HL-60 (cell line): ENCODE measurements at regions not wholly inside any gene's neighbourhood (a gene's known extent, or its start where the extent isn't known, plus 50 kb on each side); places are given as distances from the start of the nearest gene placed in this dataset.

Experiments used
- DNase-seq, 2 experiments: peaks; one replicate each; pipeline ENCODE4 v3.0.0-alpha.2; 2010 to 2020; ENCODE audit warnings: low read depth in 1 of 2, low spot score in 1 of 2
- H3K27ac ChIP-seq: fragments of 250-450 bp; sonication (Bioruptor Pico); replicated peaks from 2 replicates; pipeline ENCODE4 v1.5.1; 2020; ENCODE audit warnings: mild to moderate bottlenecking, moderate library complexity
- H3K27me3 ChIP-seq: fragments of 250-450 bp; sonication (Bioruptor Pico); 2 replicates; pipeline ENCODE4 v1.5.1; 2021; ENCODE audit warnings: mild to moderate bottlenecking, moderate library complexity; ENCODE audit not compliant: insufficient read depth, poor library complexity, severe bottlenecking
- H3K4me3 ChIP-seq: replicated peaks from 2 replicates; pipeline ENCODE4 v1.5.1; 2011; ENCODE audit warnings: mild to moderate bottlenecking, control low read depth, low read length; ENCODE audit not compliant: insufficient read depth
- CTCF ChIP-seq: IDR thresholded peaks from one replicate; pipeline ENCODE4 v1.5.1; 2011; ENCODE audit warnings: low read length, control low read depth, inconsistent platforms; ENCODE audit not compliant: insufficient read depth
- GABPA ChIP-seq: IDR thresholded peaks from 2 replicates; pipeline ENCODE4 v1.6.1; 2012; ENCODE audit warnings: low read depth
- POLR2AphosphoS5 ChIP-seq: IDR thresholded peaks from 2 replicates; pipeline ENCODE4 v1.6.1; 2012; ENCODE audit warnings: low read depth
- REST ChIP-seq: IDR thresholded peaks from 2 replicates; pipeline ENCODE4 v1.6.1; 2012; ENCODE audit warnings: low read depth; ENCODE audit not compliant: insufficient replicate concordance
- SPI1 ChIP-seq: IDR thresholded peaks from 2 replicates; pipeline ENCODE4 v1.6.1; 2012; ENCODE audit warnings: low read depth, mild to moderate bottlenecking, borderline replicate concordance

GRCh38 chr11:15630896-15631295, 516.2 kb downstream of the INSC start:
- DNase-seq, result no peak
- Histone ChIP-seq H3K27me3 (no peaks in the 10 kb centered on the region), H3K4me3 (no peak overlapping the region), H3K27ac (no peak overlapping the region)
- no peak for TF ChIP-seq GABPA
- no peak for TF ChIP-seq CTCF
- no peak for TF ChIP-seq POLR2AphosphoS5
- TF ChIP-seq SPI1, result no peak
- TF ChIP-seq REST, result no peak

GRCh38 chr11:15635521-15635920, 520.8 kb downstream of the INSC start:
- DNase-seq, result no peak
- Histone ChIP-seq H3K4me3 (no peak overlapping the region), H3K27ac (peak overlapping the region; percentile 67), H3K27me3 (no peaks in the 10 kb centered on the region)
- TF ChIP-seq CTCF (no peak), SPI1 (no peak), POLR2AphosphoS5 (no peak), GABPA (no peak), REST (no peak)

- H3K27me3 ChIP-seq, result no peaks in the 10 kb centered on the region
- peak overlapping the region; percentile 67 for H3K27ac ChIP-seq
- peak; percentile 87 to 89 for DNase-seq
- H3K4me3 ChIP-seq, result no peak overlapping the region
- TF ChIP-seq REST (no peak), POLR2AphosphoS5 (peak; percentile 51)
These were observed 521.9 kb downstream of the INSC start for GRCh38 chr11:15636521-15637089.
